MM.1S (cell line): ENCODE measurements at regions not wholly inside any gene's neighbourhood (a gene's known extent, or its start where the extent isn't known, plus 50 kb on each side); places are given as distances from the start of the nearest gene placed in this dataset.

ENCODE experiments used
- DNase-seq: peaks from one replicate; pipeline ENCODE4 v3.0.0-alpha.2; 2015
- H2AFZ ChIP-seq: fragments of 300-600 bp; sonication (generic); 2 replicates; pipeline ENCODE4 v1.6.0; 2016; ENCODE audit warnings: antibody characterized with exemption, low read length
- H3F3A ChIP-seq: fragments of 300-600 bp; sonication (generic); 2 replicates; pipeline ENCODE4 v1.6.1; 2016; ENCODE audit warnings: mild to moderate bottlenecking, antibody characterized with exemption, low read length, moderate library complexity, mixed read lengths; ENCODE audit not compliant: insufficient read depth
- H3K27ac ChIP-seq: fragments of 300-600 bp; sonication (generic); 2 replicates; pipeline ENCODE4 v1.5.1; 2016; ENCODE audit warnings: mild to moderate bottlenecking, low read length
- H3K27me3 ChIP-seq: fragments of 300-600 bp; sonication (generic); replicated peaks from 2 replicates; pipeline ENCODE4 v1.6.0; 2016; ENCODE audit warnings: low read length; ENCODE audit not compliant: insufficient read depth
- H3K36me3 ChIP-seq: fragments of 300-600 bp; sonication (generic); replicated peaks from 2 replicates; pipeline ENCODE4 v1.6.1; 2016; ENCODE audit warnings: mild to moderate bottlenecking, low read length, mixed read lengths; ENCODE audit not compliant: insufficient read depth
- H3K4me1 ChIP-seq: fragments of 300-600 bp; sonication (generic); 2 replicates; pipeline ENCODE4 v1.6.1; 2016; ENCODE audit warnings: low read length, mixed read lengths
- H3K4me2 ChIP-seq: fragments of 300-600 bp; sonication (generic); 2 replicates; pipeline ENCODE4 v1.6.0; 2016; ENCODE audit warnings: low read depth, low read length
- H3K4me3 ChIP-seq: fragments of 300-600 bp; sonication (generic); 2 replicates; pipeline ENCODE4 v1.5.1; 2016; ENCODE audit warnings: low read length, mixed read lengths
- H3K79me2 ChIP-seq: fragments of 300-600 bp; sonication (generic); 2 replicates; pipeline ENCODE4 v1.6.1; 2016; ENCODE audit warnings: mixed run types, low read length, mixed read lengths
- H3K9ac ChIP-seq: fragments of 300-600 bp; sonication (generic); 2 replicates; pipeline ENCODE4 v1.6.1; 2016; ENCODE audit warnings: low read length, mixed read lengths
- H3K9me2 ChIP-seq: fragments of 300-600 bp; sonication (generic); replicated peaks from 2 replicates; pipeline ENCODE4 v1.6.1; 2016; ENCODE audit warnings: mild to moderate bottlenecking, low read length, mixed read lengths; ENCODE audit not compliant: insufficient read depth
- H3K9me3 ChIP-seq: fragments of 300-600 bp; sonication (generic); replicated peaks from 2 replicates; pipeline ENCODE4 v1.6.1; 2016; ENCODE audit warnings: mild to moderate bottlenecking, low read length, mixed read lengths; ENCODE audit not compliant: insufficient read depth
- H4K20me1 ChIP-seq: fragments of 300-600 bp; sonication (generic); 2 replicates; pipeline ENCODE4 v1.6.1; 2016; ENCODE audit warnings: mild to moderate bottlenecking, low read length, moderate library complexity, mixed read lengths; ENCODE audit not compliant: insufficient read depth
- CTCF ChIP-seq: fragments of 300-600 bp; sonication (generic); IDR thresholded peaks from 2 replicates; pipeline ENCODE4 v1.5.1; 2016; ENCODE audit warnings: antibody characterized with exemption, low read length, mixed read lengths
- EZH2 ChIP-seq: fragments of 300-600 bp; sonication (generic); optimal IDR thresholded peaks from 2 replicates; pipeline ENCODE3; 2017; ENCODE audit warnings: low read depth, mild to moderate bottlenecking, antibody characterized with exemption, low read length, mixed read lengths
- EZH2phosphoT487 ChIP-seq: fragments of 300-600 bp; sonication (generic); IDR thresholded peaks from 2 replicates; pipeline ENCODE4 v1.6.1; 2018; ENCODE audit warnings: antibody characterized with exemption, low read length

GRCh38 chr2:234625626-234626250 lies 128.9 kb upstream of the ARL4C start:
- H3K79me2 ChIP-seq = no peaks in the 10 kb centered on the region
- TF ChIP-seq EZH2 (no peak), EZH2phosphoT487 (no peak), CTCF (no peak)
- no peaks in the 10 kb centered on the region for H3K9me2 ChIP-seq
- no peak for DNase-seq
- H3K27me3 ChIP-seq = no peaks in the 10 kb centered on the region
- no peaks in the 10 kb centered on the region for H3K4me1 ChIP-seq
- H2AFZ ChIP-seq = no peak overlapping the region
- no peak overlapping the region for H3K9ac ChIP-seq
- no peaks in the 10 kb centered on the region for H3K36me3 ChIP-seq
- H3K9me3 ChIP-seq = no peaks in the 10 kb centered on the region
- H3F3A ChIP-seq = no peaks in the 10 kb centered on the region
- no peak overlapping the region for H3K27ac ChIP-seq
- no peaks in the 10 kb centered on the region for H4K20me1 ChIP-seq
- H3K4me2 ChIP-seq = no peak overlapping the region
- H3K4me3 ChIP-seq = no peak overlapping the region

GRCh38 chr2:234623521-234623991 lies 126.7 kb upstream of the ARL4C start:
- Histone ChIP-seq H2AFZ (no peak overlapping the region), H3K9me3 (no peaks in the 10 kb centered on the region), H3K4me1 (no peaks in the 10 kb centered on the region), H3K27ac (no peak overlapping the region), H3K4me3 (no peak overlapping the region), H3K36me3 (no peaks in the 10 kb centered on the region), H3K4me2 (no peak overlapping the region), H4K20me1 (no peaks in the 10 kb centered on the region), H3K79me2 (no peaks in the 10 kb centered on the region), H3F3A (no peaks in the 10 kb centered on the region), H3K9ac (no peak overlapping the region), H3K9me2 (no peaks in the 10 kb centered on the region), H3K27me3 (no peaks in the 10 kb centered on the region)
- no peak for DNase-seq
- no peak for TF ChIP-seq CTCF
- no peak for TF ChIP-seq EZH2
- TF ChIP-seq EZH2phosphoT487 = no peak

GRCh38 chr2:234621120-234621519 lies 124.2 kb upstream of the ARL4C start:
- Histone ChIP-seq H3K4me3 (no peak overlapping the region), H3K27ac (no peak overlapping the region), H3K27me3 (no peaks in the 10 kb centered on the region), H3K79me2 (no peaks in the 10 kb centered on the region), H3K36me3 (no peaks in the 10 kb centered on the region), H3K9me3 (no peaks in the 10 kb centered on the region), H3K9ac (no peak overlapping the region), H4K20me1 (no peaks in the 10 kb centered on the region), H3K4me1 (no peaks in the 10 kb centered on the region), H3K4me2 (no peak overlapping the region), H2AFZ (no peak overlapping the region), H3K9me2 (no peaks in the 10 kb centered on the region), H3F3A (no peaks in the 10 kb centered on the region)
- DNase-seq = no peak
- no peak for TF ChIP-seq CTCF
- TF ChIP-seq EZH2phosphoT487 = no peak
- TF ChIP-seq EZH2 = no peak
